ENCODE measurements at regions not wholly inside any gene's neighbourhood (a gene's known extent, or its start where the extent isn't known, plus 50 kb on each side); places are given as distances from the start of the nearest gene placed in this dataset.

- intact Hi-C loops (cut with micrococcal nuclease): no loop called here
- CTCF ChIA-PET: no interaction called here
- H3K27me3 ChIP-seq (ENCODE audit: insufficient read depth, low read length): no peaks in the 10 kb centered on the region; the same call in 1 of the 2 replicates
Observed at GRCh38 chr1:60388092-60388987, 314.8 kb upstream of the C1orf87 start.

More at GRCh38 chr1:60388092-60388987, 314.8 kb upstream of the C1orf87 start:
- no peak overlapping the region for H3K27ac ChIP-seq (ENCODE audit: low read depth, low read length)
- TF ChIP-seq ZFX (IDR thresholded peaks at IDR 0.05): no peak
- no peak for TF ChIP-seq RAD21 (IDR thresholded peaks at IDR 0.05; ENCODE audit: low read depth)
- TF ChIP-seq ZBTB33 (IDR thresholded peaks at IDR 0.05; ENCODE audit: extremely low read depth, insufficient replicate concordance, low read length): no peak
- TF ChIP-seq EZH2 (IDR thresholded peaks at IDR 0.05): no peak
- no peak for TF ChIP-seq SIN3A (IDR thresholded peaks at IDR 0.05; ENCODE audit: low read depth)
- TF ChIP-seq, protein P1, sequence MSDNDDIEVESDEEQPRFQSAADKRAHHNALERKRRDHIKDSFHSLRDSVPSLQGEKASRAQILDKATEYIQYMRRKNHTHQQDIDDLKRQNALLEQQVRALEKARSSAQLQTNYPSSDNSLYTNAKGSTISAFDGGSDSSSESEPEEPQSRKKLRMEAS (IDR thresholded peaks at IDR 0.05): no peak
- no peak for TF ChIP-seq FOSL1 (IDR thresholded peaks at IDR 0.05; ENCODE audit: low read depth)
- no peak for TF ChIP-seq ELF1 (IDR thresholded peaks at IDR 0.05; ENCODE audit: borderline replicate concordance, low read depth)
- TF ChIP-seq ZNF274 (IDR thresholded peaks at IDR 0.05; ENCODE audit: low read depth, low read length): no peak
- no peak for TF ChIP-seq EGR1 (IDR thresholded peaks at IDR 0.05; ENCODE audit: low read depth)
- no peak for TF ChIP-seq SRF (IDR thresholded peaks at IDR 0.05; ENCODE audit: low read depth)
- no peak overlapping the region for H2AFZ ChIP-seq (ENCODE audit: low read depth, low read length, poor library complexity, severe bottlenecking)
- no peak overlapping the region for H3K9ac ChIP-seq (ENCODE audit: low read length)
- ChIA-PET RAD21 (ENCODE audit: low non-redundant PET in 1 of 2, low total read pairs in 2 of 2, uncharacterized antibody in 2 of 2, unreplicated experiment in 2 of 2) (no interaction called here), POLR2A (no interaction called here)
- no peak overlapping the region for H3K4me3 ChIP-seq (replicated peaks in 1 of 2; ENCODE audit: low read depth in 1 of 2, low read length in 2 of 2)
- ATAC-seq (no peak), DNase-seq (ENCODE audit: low read depth, low spot score) (no peak)
- H3K9me3 ChIP-seq (ENCODE audit: control insufficient read depth in 1 of 2, insufficient read depth in 1 of 2, low read depth in 1 of 2, low read length in 2 of 2): no peaks in the 10 kb centered on the region
- H3K4me1 ChIP-seq (ENCODE audit: control insufficient read depth in 1 of 2, insufficient read depth in 2 of 2, low read length in 2 of 2): no peaks in the 10 kb centered on the region
- H3K79me2 ChIP-seq (ENCODE audit: insufficient read depth, low read length): no peaks in the 10 kb centered on the region
- BruUV-seq (replicated peaks): no TSS peak
- H3K4me2 ChIP-seq (ENCODE audit: low read length): no peak overlapping the region
- H3K9me2 ChIP-seq (ENCODE audit: insufficient read depth): no peaks in the 10 kb centered on the region
- no peaks in the 10 kb centered on the region; a peak in 1 of 4 replicates for H3K36me3 ChIP-seq (ENCODE audit: control insufficient read depth in 1 of 2, insufficient read depth in 2 of 2, low read length in 2 of 2)
- H4K20me1 ChIP-seq (ENCODE audit: insufficient read depth): no peaks in the 10 kb centered on the region

Data from HCT116 (cell line).